H9 (cell line): ENCODE measurements at regions not wholly inside any gene's neighbourhood (a gene's known extent, or its start where the extent isn't known, plus 50 kb on each side); places are given as distances from the start of the nearest gene placed in this dataset.

Experiments
- DNase-seq: peaks from one replicate; pipeline ENCODE4 v3.0.0-alpha.2; 2017
- H2AFZ ChIP-seq: one replicate; pipeline ENCODE4 v1.6.1; 2013; ENCODE audit warnings: mild to moderate bottlenecking, low read length, control low read depth, moderate library complexity
- H2AK5ac ChIP-seq: 2 replicates; pipeline ENCODE4 v1.6.1; 2013; ENCODE audit warnings: low read length, control low read depth, mixed read lengths; ENCODE audit not compliant: insufficient read length
- H2BK120ac ChIP-seq: one replicate; pipeline ENCODE4 v1.6.1; 2013; ENCODE audit warnings: low read depth, mild to moderate bottlenecking, low read length, control low read depth, inconsistent platforms; ENCODE audit not compliant: poor library complexity, severe bottlenecking
- H2BK12ac ChIP-seq: 2 replicates; pipeline ENCODE4 v1.6.1; 2013; ENCODE audit warnings: low read length, control low read depth, mixed read lengths, low read depth; ENCODE audit not compliant: insufficient read length
- H2BK15ac ChIP-seq: 2 replicates; pipeline ENCODE4 v1.6.1; 2013; ENCODE audit warnings: low read depth, low read length, control low read depth
- H2BK20ac ChIP-seq: one replicate; pipeline ENCODE4 v1.6.1; 2013; ENCODE audit warnings: low read depth, mild to moderate bottlenecking, low read length, control low read depth, inconsistent platforms; ENCODE audit not compliant: poor library complexity, severe bottlenecking
- H2BK5ac ChIP-seq: 2 replicates; pipeline ENCODE4 v1.6.1; 2013; ENCODE audit warnings: low read length, control low read depth, mixed read lengths; ENCODE audit not compliant: insufficient read length
- H3K14ac ChIP-seq: 2 replicates; pipeline ENCODE4 v1.6.1; 2013; ENCODE audit warnings: low read length, control low read depth; ENCODE audit not compliant: insufficient read depth
- H3K18ac ChIP-seq: 2 replicates; pipeline ENCODE4 v1.6.1; 2013; ENCODE audit warnings: low read depth, mild to moderate bottlenecking, mixed read lengths, low read length, control low read depth; ENCODE audit not compliant: insufficient read length
- H3K23ac ChIP-seq: 2 replicates; pipeline ENCODE4 v1.6.1; 2013; ENCODE audit warnings: low read length, control low read depth, mixed read lengths, low read depth; ENCODE audit not compliant: insufficient read length
- H3K23me2 ChIP-seq: 2 replicates; pipeline ENCODE4 v1.6.1; 2013; ENCODE audit warnings: low read depth, mild to moderate bottlenecking, mixed read lengths, low read length, control low read depth; ENCODE audit not compliant: insufficient read length, poor library complexity, severe bottlenecking
- H3K27ac ChIP-seq: 2 replicates; pipeline ENCODE4 v1.5.1; 2013; ENCODE audit warnings: low read length, control low read depth, mixed read lengths, low read depth; ENCODE audit not compliant: insufficient read length
- H3K27me3 ChIP-seq: 2 replicates; pipeline ENCODE4 v1.6.1; 2013; ENCODE audit warnings: low read length, control low read depth, inconsistent platforms; ENCODE audit not compliant: insufficient read depth
- H3K4ac ChIP-seq: 2 replicates; pipeline ENCODE4 v1.6.1; 2013; ENCODE audit warnings: low read depth, mild to moderate bottlenecking, control low read depth, inconsistent platforms, low read length, moderate library complexity
- H3K4me1 ChIP-seq: 2 replicates; pipeline ENCODE4 v1.6.1; 2013; ENCODE audit warnings: low read length, control low read depth, inconsistent platforms; ENCODE audit not compliant: insufficient read depth
- H3K4me2 ChIP-seq: 2 replicates; pipeline ENCODE4 v1.6.1; 2013; ENCODE audit warnings: low read length, control low read depth, mixed read lengths; ENCODE audit not compliant: insufficient read length, insufficient read depth
- H3K56ac ChIP-seq: 2 replicates; pipeline ENCODE4 v1.6.1; 2013; ENCODE audit warnings: low read depth, mild to moderate bottlenecking, mixed read lengths, low read length, control low read depth; ENCODE audit not compliant: insufficient read length
- H3K79me1 ChIP-seq: 2 replicates; pipeline ENCODE4 v1.6.1; 2013; ENCODE audit warnings: low read depth, mild to moderate bottlenecking, moderate library complexity, low read length, control low read depth, inconsistent platforms; ENCODE audit not compliant: insufficient read depth, poor library complexity, severe bottlenecking
- H3K79me2 ChIP-seq: 2 replicates; pipeline ENCODE4 v1.6.1; 2013; ENCODE audit warnings: low read length, control low read depth, inconsistent platforms; ENCODE audit not compliant: insufficient read depth
- H3K9ac ChIP-seq: 2 replicates; pipeline ENCODE4 v1.6.1; 2013; ENCODE audit warnings: low read length, control low read depth, mixed read lengths; ENCODE audit not compliant: insufficient read length; ENCODE audit errors: extremely low read depth
- H3K9me3 ChIP-seq: one replicate; pipeline ENCODE4 v1.6.1; 2013; ENCODE audit warnings: low read depth, low read length, inconsistent platforms; ENCODE audit not compliant: control insufficient read depth
- H3T11ph ChIP-seq: one replicate; pipeline ENCODE4 v1.6.1; 2013; ENCODE audit warnings: mild to moderate bottlenecking, low read length, control low read depth, inconsistent platforms
- H4K20me1 ChIP-seq: one replicate; pipeline ENCODE4 v1.6.1; 2013; ENCODE audit not compliant: control insufficient read depth, insufficient read length, insufficient read depth
- H4K5ac ChIP-seq: 2 replicates; pipeline ENCODE4 v1.6.1; 2013; ENCODE audit warnings: low read depth, mild to moderate bottlenecking, mixed read lengths, low read length, control low read depth; ENCODE audit not compliant: insufficient read length
- H4K8ac ChIP-seq: replicated peaks from 2 replicates; pipeline ENCODE4 v1.6.1; 2013; ENCODE audit warnings: low read length, control low read depth, mixed read lengths, low read depth; ENCODE audit not compliant: insufficient read length
- H4K91ac ChIP-seq: 2 replicates; pipeline ENCODE4 v1.6.1; 2013; ENCODE audit warnings: low read depth, mild to moderate bottlenecking, moderate library complexity, mixed read lengths, low read length, control low read depth; ENCODE audit not compliant: insufficient read length
- H3K27ac Mint-ChIP-seq, 3 experiments: 2 replicates in 2 of 3; 3 replicates in 1 of 3; pipeline ENCODE4 v1.8.0; 2020 to 2021; ENCODE audit warnings: mixed read lengths in 3 of 3, mild to moderate bottlenecking in 1 of 3, moderate library complexity in 1 of 3
- H3K27me3 Mint-ChIP-seq: 2 replicates; pipeline ENCODE4 v1.8.0; 2021; ENCODE audit warnings: low read depth, mild to moderate bottlenecking, moderate library complexity, mixed read lengths
- H3K36me3 Mint-ChIP-seq, 3 experiments: 2 replicates in 2 of 3; 3 replicates in 1 of 3; pipeline ENCODE4 v1.8.0; 2020 to 2021; ENCODE audit warnings: low read depth in 3 of 3, mixed read lengths in 3 of 3; ENCODE audit not compliant: insufficient read depth in 1 of 3
- H3K4me1 Mint-ChIP-seq, 2 experiments: 2 replicates each; pipeline ENCODE4 v1.8.0; 2020; ENCODE audit warnings: mixed read lengths in 2 of 2
- H3K4me3 Mint-ChIP-seq, 2 experiments: 2 replicates in 1 of 2; 3 replicates in 1 of 2; pipeline ENCODE4 v1.8.0; 2020 to 2021; ENCODE audit warnings: mild to moderate bottlenecking in 2 of 2, mixed read lengths in 2 of 2, moderate library complexity in 1 of 2
- H3K9me3 Mint-ChIP-seq, 2 experiments: 2 replicates in 1 of 2; 3 replicates in 1 of 2; pipeline ENCODE4 v1.8.0; 2020; ENCODE audit warnings: mild to moderate bottlenecking in 2 of 2, mixed read lengths in 2 of 2, moderate library complexity in 1 of 2
- WGBS: extraction: QIAGEN DNeasy Blood & Tissue Kit; methylation state at CpG from one replicate; pipeline ENCODE4 v1.1.7; 2013; ENCODE audit warnings: missing lambda C conversion rate, low lambda C conversion rate, mixed read lengths; ENCODE audit not compliant: insufficient read length; ENCODE audit errors: extremely low coverage; 5-methylcytosine and 5-hydroxymethylcytosine counted together
- TF ChIP-seq, protein P1 (sequence below): fragments of 200-600 bp; sonication (generic); conservative IDR thresholded peaks from 3 replicates; pipeline ENCODE4 v1.8.0; 2021; ENCODE audit warnings: antibody characterized with exemption, mild to moderate bottlenecking

DNA sequence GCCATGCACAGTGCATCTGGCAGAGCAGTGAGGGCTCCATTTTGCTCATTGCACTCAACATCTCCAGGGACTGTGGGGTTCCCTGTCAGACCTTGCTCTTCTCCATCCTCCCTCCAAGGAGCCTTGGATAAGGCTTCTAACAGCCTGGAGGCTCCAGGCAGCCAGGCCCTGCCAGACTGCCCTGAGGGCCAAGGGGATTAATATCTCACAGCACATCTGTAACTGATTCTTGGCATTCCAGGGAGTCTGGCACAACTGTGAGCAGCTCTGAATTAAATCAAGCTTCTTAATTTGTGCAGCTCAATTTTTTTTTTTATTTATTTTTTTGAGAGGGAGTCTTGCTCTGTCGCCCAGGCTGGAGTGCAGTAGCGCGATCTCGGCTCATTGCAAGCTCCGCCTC, 224.5 kb upstream of the PGRMC2 start:
- H3K23ac ChIP-seq: no peak overlapping the region
- no peak overlapping the region for H3K4me2 ChIP-seq
- no peak overlapping the region for H3T11ph ChIP-seq
- Mint-ChIP-seq H3K4me3 (no peak overlapping the region), H3K4me1 (peaks cover 7 to 22% of the 10 kb centered on the region in 2 experiments), H3K36me3 (peaks cover 0 to 9% (median 0%) of the 10 kb centered on the region in 3 experiments; a peak in 5 of 7 replicates), H3K9me3 (peaks cover 0 to 4% of the 10 kb centered on the region in 2 experiments; a peak in 3 of 5 replicates), H3K27me3 (no peaks in the 10 kb centered on the region), H3K27ac (no peak overlapping the region)
- no peak overlapping the region for H3K18ac ChIP-seq
- H3K4ac ChIP-seq: no peak overlapping the region
- H2BK12ac ChIP-seq: no peak overlapping the region
- no peak overlapping the region for H4K91ac ChIP-seq
- no peaks in the 10 kb centered on the region for H3K79me2 ChIP-seq
- no peak overlapping the region for H2AFZ ChIP-seq
- H3K56ac ChIP-seq: no peak overlapping the region
- H2BK15ac ChIP-seq: no peak overlapping the region
- DNase-seq: no peak
- H4K8ac ChIP-seq: no peak overlapping the region
- H2BK120ac ChIP-seq: no peak overlapping the region
- no peak overlapping the region for H3K9ac ChIP-seq
- no CpG with 5 or more reads among the region's 5 CpGs for WGBS
- H4K20me1 ChIP-seq: no peaks in the 10 kb centered on the region
- TF ChIP-seq, protein P1, sequence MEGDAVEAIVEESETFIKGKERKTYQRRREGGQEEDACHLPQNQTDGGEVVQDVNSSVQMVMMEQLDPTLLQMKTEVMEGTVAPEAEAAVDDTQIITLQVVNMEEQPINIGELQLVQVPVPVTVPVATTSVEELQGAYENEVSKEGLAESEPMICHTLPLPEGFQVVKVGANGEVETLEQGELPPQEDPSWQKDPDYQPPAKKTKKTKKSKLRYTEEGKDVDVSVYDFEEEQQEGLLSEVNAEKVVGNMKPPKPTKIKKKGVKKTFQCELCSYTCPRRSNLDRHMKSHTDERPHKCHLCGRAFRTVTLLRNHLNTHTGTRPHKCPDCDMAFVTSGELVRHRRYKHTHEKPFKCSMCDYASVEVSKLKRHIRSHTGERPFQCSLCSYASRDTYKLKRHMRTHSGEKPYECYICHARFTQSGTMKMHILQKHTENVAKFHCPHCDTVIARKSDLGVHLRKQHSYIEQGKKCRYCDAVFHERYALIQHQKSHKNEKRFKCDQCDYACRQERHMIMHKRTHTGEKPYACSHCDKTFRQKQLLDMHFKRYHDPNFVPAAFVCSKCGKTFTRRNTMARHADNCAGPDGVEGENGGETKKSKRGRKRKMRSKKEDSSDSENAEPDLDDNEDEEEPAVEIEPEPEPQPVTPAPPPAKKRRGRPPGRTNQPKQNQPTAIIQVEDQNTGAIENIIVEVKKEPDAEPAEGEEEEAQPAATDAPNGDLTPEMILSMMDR: no peak
- H2BK5ac ChIP-seq: no peak overlapping the region
- H3K4me1 ChIP-seq: no peaks in the 10 kb centered on the region; the same call in 1 of the 2 replicates
- H3K14ac ChIP-seq: no peak overlapping the region
- H3K9me3 ChIP-seq: no peaks in the 10 kb centered on the region
- H3K27me3 ChIP-seq: no peaks in the 10 kb centered on the region
- H3K79me1 ChIP-seq: no peaks in the 10 kb centered on the region
- no peak overlapping the region for H2BK20ac ChIP-seq
- H3K27ac ChIP-seq: no peak overlapping the region
- no peak overlapping the region for H2AK5ac ChIP-seq
- no peaks in the 10 kb centered on the region for H3K23me2 ChIP-seq
- no peak overlapping the region for H4K5ac ChIP-seq
